ENCODE measurements at regions not wholly inside any gene's neighbourhood (a gene's known extent, or its start where the extent isn't known, plus 50 kb on each side); places are given as distances from the start of the nearest gene placed in this dataset.
"Not testable (repeated sequence)": the region's sequence is repeated elsewhere in the genome, so short reads cannot be mapped to it uniquely, and the experiment has no call there.

- 90% methylated on average over 2 of the region's 2 CpGs for WGBS (ENCODE audit: low lambda C conversion rate, missing lambda C conversion rate)
Measured at GRCh38 chr17:55996826-55997225, 156.4 kb upstream of the ANKFN1 start.

GRCh38 chr17:56000411-56000810 lies 152.9 kb upstream of the ANKFN1 start:
- DNase-seq (ENCODE audit: low spot score) = no peak
- 79% methylated on average over 3 of the region's 3 CpGs for WGBS (ENCODE audit: low lambda C conversion rate, missing lambda C conversion rate)
- H3K9me2 ChIP-seq (replicated peaks; ENCODE audit: insufficient read depth) = no peaks in the 10 kb centered on the region
- no peaks in the 10 kb centered on the region for H4K20me1 ChIP-seq (ENCODE audit: insufficient read depth, poor library complexity, severe bottlenecking)
- no peak overlapping the region for H3K4me2 ChIP-seq
- H3K36me3 ChIP-seq (replicated peaks; ENCODE audit: insufficient read depth, low read depth) = no peaks in the 10 kb centered on the region
- TF ChIP-seq CTCF (IDR thresholded peaks at IDR 0.05; ENCODE audit: poor library complexity) = no peak
- no peak for TF ChIP-seq EZH2phosphoT487 (IDR thresholded peaks at IDR 0.05; ENCODE audit: low read depth, severe bottlenecking, unreplicated experiment)
- no peak for TF ChIP-seq EZH2 (IDR thresholded peaks at IDR 0.05; ENCODE audit: borderline replicate concordance)
- H2AFZ ChIP-seq = no peak overlapping the region
- no peaks in the 10 kb centered on the region for H3K79me2 ChIP-seq
- H3K27ac ChIP-seq = no peak overlapping the region
- H3K27me3 ChIP-seq = no peaks in the 10 kb centered on the region
- H3K4me3 ChIP-seq = no peak overlapping the region
- H3K4me1 ChIP-seq (ENCODE audit: insufficient read depth) = no peaks in the 10 kb centered on the region
- H3K9me3 ChIP-seq (ENCODE audit: low read depth) = no peaks in the 10 kb centered on the region

More at GRCh38 chr17:55996826-55997225, 156.4 kb upstream of the ANKFN1 start:
- H3K27ac ChIP-seq = no peak overlapping the region
- no peaks in the 10 kb centered on the region for H3K79me2 ChIP-seq
- H3K9me2 ChIP-seq (replicated peaks; ENCODE audit: insufficient read depth) = no peaks in the 10 kb centered on the region
- H3K36me3 ChIP-seq (replicated peaks; ENCODE audit: insufficient read depth, low read depth) = no peaks in the 10 kb centered on the region
- no peaks in the 10 kb centered on the region for H4K20me1 ChIP-seq (ENCODE audit: insufficient read depth, poor library complexity, severe bottlenecking)
- no peak overlapping the region for H3K4me2 ChIP-seq
- no peaks in the 10 kb centered on the region for H3K27me3 ChIP-seq
- H3K4me3 ChIP-seq = no peak overlapping the region
- no peaks in the 10 kb centered on the region for H3K4me1 ChIP-seq (ENCODE audit: insufficient read depth)
- TF ChIP-seq EZH2phosphoT487 (IDR thresholded peaks at IDR 0.05; ENCODE audit: low read depth, severe bottlenecking, unreplicated experiment) (no peak), CTCF (IDR thresholded peaks at IDR 0.05; ENCODE audit: poor library complexity) (peak; percentile 22)
- H2AFZ ChIP-seq = no peak overlapping the region
- no peak for DNase-seq (ENCODE audit: low spot score)
- H3K9me3 ChIP-seq (ENCODE audit: low read depth) = no peaks in the 10 kb centered on the region

GRCh38 chr17:56002656-56003055 lies 150.6 kb upstream of the ANKFN1 start:
- H2AFZ ChIP-seq; H3K27ac ChIP-seq; H3K27me3 ChIP-seq; H3K4me2 ChIP-seq; H3K9me3 ChIP-seq (ENCODE audit: low read depth); H3K79me2 ChIP-seq; H3K4me1 ChIP-seq (ENCODE audit: insufficient read depth); H4K20me1 ChIP-seq (ENCODE audit: insufficient read depth, poor library complexity, severe bottlenecking); H3K4me3 ChIP-seq; DNase-seq (ENCODE audit: low spot score); H3K36me3 ChIP-seq (replicated peaks; ENCODE audit: insufficient read depth, low read depth); H3K9me2 ChIP-seq (replicated peaks; ENCODE audit: insufficient read depth): not testable (repeated sequence)
- 86% methylated on average over 8 of the region's 8 CpGs for WGBS (ENCODE audit: low lambda C conversion rate, missing lambda C conversion rate)

GRCh38 chr17:56009795-56010651 lies 143.3 kb upstream of the ANKFN1 start:
- H3K4me1 ChIP-seq (ENCODE audit: insufficient read depth) = no peaks in the 10 kb centered on the region
- no peak overlapping the region for H2AFZ ChIP-seq
- H3K4me2 ChIP-seq = no peak overlapping the region
- TF ChIP-seq EZH2 (IDR thresholded peaks at IDR 0.05; ENCODE audit: borderline replicate concordance) (no peak), EZH2phosphoT487 (IDR thresholded peaks at IDR 0.05; ENCODE audit: low read depth, severe bottlenecking, unreplicated experiment) (no peak), CTCF (IDR thresholded peaks at IDR 0.05; ENCODE audit: poor library complexity) (no peak)
- 57% methylated on average over 5 of the region's 5 CpGs for WGBS (ENCODE audit: low lambda C conversion rate, missing lambda C conversion rate)
- H3K36me3 ChIP-seq (replicated peaks; ENCODE audit: insufficient read depth, low read depth) = no peaks in the 10 kb centered on the region
- no peaks in the 10 kb centered on the region for H3K27me3 ChIP-seq
- DNase-seq (ENCODE audit: low spot score) = no peak
- H3K27ac ChIP-seq = no peak overlapping the region
- peaks cover 5% of the 10 kb centered on the region for H3K9me3 ChIP-seq (ENCODE audit: low read depth)
- no peaks in the 10 kb centered on the region for H3K79me2 ChIP-seq
- H3K4me3 ChIP-seq = no peak overlapping the region
- no peaks in the 10 kb centered on the region for H4K20me1 ChIP-seq (ENCODE audit: insufficient read depth, poor library complexity, severe bottlenecking)
- no peaks in the 10 kb centered on the region for H3K9me2 ChIP-seq (replicated peaks; ENCODE audit: insufficient read depth)
